GM12891 (cell line): ENCODE measurements at regions not wholly inside any gene's neighbourhood (a gene's known extent, or its start where the extent isn't known, plus 50 kb on each side); places are given as distances from the start of the nearest gene placed in this dataset.

Source experiments
- DNase-seq: peaks from one replicate; pipeline ENCODE4 v3.0.0; 2011; ENCODE audit warnings: low spot score; ENCODE audit not compliant: insufficient read length
- FAIRE-seq: peaks from 2 replicates; lab custom pipeline; 2011; peaks lifted over from hg19 to GRCh38; lab: Jason Lieb, UNC
- PAX5 ChIP-seq: IDR thresholded peaks from 2 replicates; pipeline ENCODE4 v1.6.1; 2011; ENCODE audit warnings: low read length, moderate library complexity, mild to moderate bottlenecking; ENCODE audit not compliant: insufficient read depth, severe bottlenecking
- POLR2A ChIP-seq: IDR thresholded peaks from 2 replicates; pipeline ENCODE4 v1.6.1; 2011; ENCODE audit warnings: low read depth, low read length, control low read depth
- POLR2AphosphoS5 ChIP-seq: IDR thresholded peaks from 2 replicates; pipeline ENCODE4 v1.6.1; 2011; ENCODE audit warnings: low read depth, low read length, control low read depth
- POU2F2 ChIP-seq: IDR thresholded peaks from 2 replicates; pipeline ENCODE4 v1.6.1; 2011; ENCODE audit warnings: low read depth, mild to moderate bottlenecking, control low read depth, low read length, moderate library complexity
- SPI1 ChIP-seq: IDR thresholded peaks from 2 replicates; pipeline ENCODE4 v1.6.1; 2011; ENCODE audit warnings: low read depth, low read length, control low read depth
- TAF1 ChIP-seq: IDR thresholded peaks from 2 replicates; pipeline ENCODE4 v1.6.1; 2011; ENCODE audit warnings: low read depth, low read length, control low read depth

- FAIRE-seq = no peak
- TF ChIP-seq PAX5 = no peak
- DNase-seq = no peak
Observed at GRCh38 chr5:158304607-158305006, 445.7 kb upstream of the CLINT1 start.

- TF ChIP-seq POLR2A = no peak
- no peak for TF ChIP-seq TAF1
- TF ChIP-seq PAX5 = no peak
- no peak for TF ChIP-seq SPI1
- no peak for TF ChIP-seq POU2F2
- no peak for TF ChIP-seq POLR2AphosphoS5
- DNase-seq = no peak
- no peak for FAIRE-seq
Observed at GRCh38 chr5:158303883-158304282, 444.9 kb upstream of the CLINT1 start.

GRCh38 chr5:158303275-158303674 is 444.3 kb upstream of the CLINT1 start:
- DNase-seq = no peak
- FAIRE-seq = no peak
- TF ChIP-seq TAF1 (no peak), POLR2A (no peak), PAX5 (no peak), POLR2AphosphoS5 (no peak), SPI1 (no peak), POU2F2 (no peak)

- no peak for TF ChIP-seq POLR2A
- no peak for TF ChIP-seq PAX5
- TF ChIP-seq POU2F2 = no peak
- no peak for TF ChIP-seq POLR2AphosphoS5
- TF ChIP-seq SPI1 = no peak
- no peak for TF ChIP-seq TAF1
- DNase-seq (no peak), FAIRE-seq (no peak)
Observed at GRCh38 chr5:158302029-158302428, 443.1 kb upstream of the CLINT1 start.

- TF ChIP-seq PAX5 = no peak
- no peak for TF ChIP-seq TAF1
- no peak for TF ChIP-seq POU2F2
- no peak for TF ChIP-seq SPI1
- no peak for TF ChIP-seq POLR2A
- no peak for TF ChIP-seq POLR2AphosphoS5
- DNase-seq (no peak), FAIRE-seq (no peak)
Observed at GRCh38 chr5:158301186-158301585, 442.2 kb upstream of the CLINT1 start.

GRCh38 chr5:158300256-158300655 is 441.3 kb upstream of the CLINT1 start:
- no peak for TF ChIP-seq SPI1
- no peak for TF ChIP-seq TAF1
- TF ChIP-seq POLR2A = no peak
- no peak for TF ChIP-seq PAX5
- TF ChIP-seq POU2F2 = no peak
- no peak for TF ChIP-seq POLR2AphosphoS5
- DNase-seq = no peak
- no peak for FAIRE-seq

GRCh38 chr5:158297002-158297527 is 438.1 kb upstream of the CLINT1 start:
- no peak for TF ChIP-seq POLR2A
- no peak for TF ChIP-seq SPI1
- no peak for TF ChIP-seq PAX5
- no peak for TF ChIP-seq TAF1
- TF ChIP-seq POLR2AphosphoS5 = no peak
- TF ChIP-seq POU2F2 = no peak
- FAIRE-seq (no peak), DNase-seq (no peak)

- no peak for TF ChIP-seq POLR2AphosphoS5
- no peak for TF ChIP-seq PAX5
- TF ChIP-seq SPI1 = no peak
- no peak for TF ChIP-seq TAF1
- no peak for TF ChIP-seq POU2F2
- no peak for TF ChIP-seq POLR2A
- DNase-seq = no peak
- FAIRE-seq = no peak
Observed at GRCh38 chr5:158294701-158295100, 435.8 kb upstream of the CLINT1 start.

DNA sequence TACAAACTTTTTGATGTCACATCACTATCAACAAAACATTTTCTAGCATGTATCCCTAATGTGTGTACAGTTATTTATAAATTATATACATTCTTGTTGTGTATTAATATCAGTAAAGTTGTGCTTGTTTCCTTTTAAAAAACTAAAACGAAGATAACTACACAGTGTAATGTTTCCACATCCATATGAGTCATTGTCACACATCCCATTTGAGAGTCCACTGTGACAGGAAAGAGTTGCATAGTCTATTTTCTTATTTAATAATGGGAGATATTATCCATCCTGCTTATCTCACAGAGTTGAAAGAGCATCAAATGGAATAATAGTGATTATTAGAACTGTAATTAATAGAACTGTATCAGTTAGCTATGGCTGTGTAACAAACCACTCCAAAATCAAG is 434.0 kb upstream of the CLINT1 start:
- TF ChIP-seq POU2F2 (no peak), PAX5 (no peak)
- no peak for DNase-seq
- FAIRE-seq = no peak

- FAIRE-seq (no peak), DNase-seq (no peak)
- TF ChIP-seq POLR2A = no peak
- no peak for TF ChIP-seq SPI1
- TF ChIP-seq TAF1 = no peak
- no peak for TF ChIP-seq PAX5
- no peak for TF ChIP-seq POLR2AphosphoS5
- TF ChIP-seq POU2F2 = no peak
Observed at GRCh38 chr5:158289967-158290366, 431.0 kb upstream of the CLINT1 start.
